HG02973 (cell line): ENCODE measurements at regions not wholly inside any gene's neighbourhood (a gene's known extent, or its start where the extent isn't known, plus 50 kb on each side); places are given as distances from the start of the nearest gene placed in this dataset.

ENCODE experiments used
- ATAC-seq: cut with Tn5 transposase; IDR thresholded peaks from one replicate; pipeline ENCODE4 v1.9.1; 2021; ENCODE audit warnings: moderate library complexity; ENCODE audit not compliant: unreplicated experiment

DNA sequence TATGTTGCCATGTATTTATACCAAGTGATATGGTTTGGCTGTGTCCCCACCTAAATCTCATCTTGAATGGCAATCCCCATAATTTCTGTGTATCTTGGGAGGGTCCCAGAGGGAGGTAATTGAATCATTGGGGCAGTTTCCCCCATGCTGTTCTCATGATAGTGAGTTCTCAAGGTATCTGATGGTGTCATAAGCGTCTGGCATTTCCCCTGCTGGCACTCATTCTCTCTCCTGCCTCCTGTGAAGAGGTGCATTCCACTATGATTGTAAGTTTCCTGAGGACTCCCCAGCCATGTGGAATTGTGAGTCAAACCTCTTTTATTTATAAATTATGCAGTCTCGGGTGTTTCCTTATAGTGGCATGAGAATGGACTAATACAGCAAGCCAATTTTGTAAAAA, 140.8 kb upstream of the ADAMTSL1 start:
- ATAC-seq: no peak

- no peak for ATAC-seq
Measured at GRCh38 chr9:18335825-18336224, 138.1 kb upstream of the ADAMTSL1 start.

DNA sequence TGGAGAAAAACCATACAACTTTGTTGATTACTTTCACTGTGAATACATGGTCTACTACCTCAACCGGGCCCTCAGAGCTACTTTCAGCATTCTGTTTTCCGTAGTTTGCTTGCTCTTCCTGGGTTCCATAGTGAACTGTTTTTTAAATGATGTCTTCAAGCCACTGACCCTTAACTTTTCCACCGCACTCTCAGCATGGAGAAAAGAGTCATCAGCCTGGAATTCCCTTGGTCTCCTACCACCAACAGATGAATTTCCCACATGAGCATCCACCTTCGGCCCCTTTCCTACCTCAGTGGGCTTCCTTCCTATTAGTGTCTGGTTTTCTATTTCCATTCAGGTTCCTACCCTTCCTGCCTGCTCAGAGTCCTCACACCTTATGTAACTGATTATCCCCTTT, 135.9 kb upstream of the ADAMTSL1 start:
- ATAC-seq: no peak

DNA sequence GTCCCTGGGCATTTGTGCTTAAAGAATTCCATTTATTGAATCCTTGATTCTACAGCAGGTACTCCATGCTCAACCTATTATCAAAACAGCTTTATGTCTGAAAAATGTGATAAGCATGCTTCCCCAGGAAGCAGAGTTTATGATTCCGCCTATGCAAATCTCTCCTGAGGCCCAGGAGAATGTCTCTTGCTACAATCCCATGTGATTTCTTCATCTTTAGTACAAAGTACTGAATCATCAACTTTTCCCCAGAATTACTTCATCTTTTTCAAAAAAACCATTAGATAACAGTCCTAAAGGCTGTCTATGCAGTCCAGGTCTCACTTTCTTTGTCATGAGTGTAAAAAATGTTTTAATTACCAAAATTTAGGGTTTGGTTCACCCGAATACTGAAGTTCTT, 130.2 kb upstream of the ADAMTSL1 start:
- ATAC-seq: no peak

DNA sequence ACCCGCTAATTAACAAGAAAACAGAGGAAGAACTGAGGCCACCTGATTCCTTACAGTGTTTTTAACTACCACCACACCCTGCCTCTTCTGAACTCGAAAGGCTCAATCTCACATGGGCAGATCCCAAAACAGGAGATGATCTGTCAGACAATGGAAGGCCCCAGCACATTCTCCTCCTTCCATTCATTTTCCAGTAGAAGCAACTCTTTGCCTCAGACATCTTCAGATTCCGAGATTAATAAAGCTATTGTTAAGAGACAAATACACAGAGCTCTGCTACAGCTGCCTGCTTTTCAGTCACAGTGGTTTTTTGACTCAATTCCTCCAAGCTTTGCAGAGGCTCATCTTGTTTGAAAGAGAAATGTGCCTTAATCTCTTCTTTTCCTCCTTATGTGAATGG, 127.2 kb upstream of the ADAMTSL1 start:
- ATAC-seq: no peak

GRCh38 chr9:18347386-18348082, 126.4 kb upstream of the ADAMTSL1 start:
- no peak for ATAC-seq

DNA sequence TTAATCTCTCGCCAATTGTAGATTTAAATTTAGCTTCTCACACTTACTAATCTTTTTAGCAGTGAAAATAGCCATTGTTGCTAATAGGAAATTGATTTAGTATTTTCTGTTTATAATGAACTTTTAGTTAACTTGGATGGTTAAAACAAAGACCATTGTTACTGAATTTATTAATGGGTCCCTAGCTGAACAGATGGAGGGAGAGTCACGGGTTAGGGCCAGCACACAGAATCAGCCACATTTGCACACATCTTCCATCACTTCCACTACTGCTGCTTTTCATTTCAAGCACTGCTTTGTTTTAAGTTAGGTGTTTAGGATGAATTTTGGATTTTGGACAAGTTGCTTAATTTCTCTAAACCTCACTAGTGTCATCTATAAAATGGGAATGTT, 125.9 kb upstream of the ADAMTSL1 start:
- no peak for ATAC-seq

- no peak for ATAC-seq
Measured at GRCh38 chr9:18349530-18349929, 124.4 kb upstream of the ADAMTSL1 start.

- ATAC-seq: no peak
Measured at GRCh38 chr9:18350036-18350435, 123.9 kb upstream of the ADAMTSL1 start.

- ATAC-seq: no peak
Measured at GRCh38 chr9:18350995-18351595, 122.9 kb upstream of the ADAMTSL1 start.

DNA sequence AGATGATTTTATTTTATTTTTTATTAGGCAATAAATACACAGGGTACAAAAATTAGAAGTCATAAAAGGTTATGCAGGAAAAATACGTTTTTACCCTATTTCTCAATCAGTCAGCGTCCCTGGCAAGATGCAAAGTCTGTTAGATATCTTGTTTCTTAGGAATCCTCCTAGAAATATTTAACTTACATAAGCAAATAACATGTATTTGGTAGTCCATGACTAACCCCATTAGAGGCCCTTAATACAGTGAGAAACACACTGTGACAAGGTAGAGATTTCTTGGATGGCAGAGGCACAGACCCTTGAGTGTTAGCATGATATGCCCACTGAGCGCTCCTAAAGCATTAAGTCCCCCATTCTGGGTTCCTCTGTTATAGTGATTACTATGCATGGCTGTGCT, 121.2 kb upstream of the ADAMTSL1 start:
- no peak for ATAC-seq

DNA sequence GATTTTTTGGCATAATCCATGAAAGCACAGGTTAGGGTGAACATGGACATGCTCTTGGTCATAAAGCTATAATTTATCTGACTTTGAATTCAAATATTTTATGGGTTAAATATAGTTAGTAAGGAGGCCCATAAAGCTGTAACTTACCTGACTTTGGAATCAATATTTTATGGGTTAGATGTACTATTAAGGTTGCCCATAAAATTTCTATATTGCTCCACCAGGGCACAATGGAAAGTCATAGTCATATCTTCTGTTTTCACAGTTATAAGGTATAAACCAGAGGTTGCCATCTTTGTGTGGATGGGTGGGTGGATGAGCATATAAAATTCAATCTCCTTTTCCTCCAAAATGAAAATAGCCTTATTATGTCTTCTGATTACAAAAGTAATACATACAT, 120.5 kb upstream of the ADAMTSL1 start:
- ATAC-seq: no peak

DNA sequence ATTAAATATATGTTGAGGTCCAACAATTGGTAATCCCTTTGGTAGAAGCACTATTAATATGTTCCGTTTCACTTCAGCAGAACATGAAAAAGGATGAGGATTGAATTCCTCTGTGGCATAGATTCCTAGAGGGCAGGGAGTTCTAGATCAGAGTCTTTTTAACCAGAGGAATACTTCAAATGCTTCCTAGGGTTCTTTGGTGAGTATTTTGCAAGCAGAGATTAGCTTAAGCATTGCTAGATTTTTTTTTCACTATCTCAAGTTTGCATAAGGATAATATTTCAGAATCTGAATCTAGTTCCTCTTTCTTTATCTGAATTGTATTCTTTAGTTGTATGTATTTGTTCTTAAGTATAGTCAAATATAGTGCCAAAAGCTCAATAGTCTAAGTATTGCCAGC, 116.6 kb upstream of the ADAMTSL1 start:
- no peak for ATAC-seq

GRCh38 chr9:18358325-18358724, 115.6 kb upstream of the ADAMTSL1 start:
- no peak for ATAC-seq

DNA sequence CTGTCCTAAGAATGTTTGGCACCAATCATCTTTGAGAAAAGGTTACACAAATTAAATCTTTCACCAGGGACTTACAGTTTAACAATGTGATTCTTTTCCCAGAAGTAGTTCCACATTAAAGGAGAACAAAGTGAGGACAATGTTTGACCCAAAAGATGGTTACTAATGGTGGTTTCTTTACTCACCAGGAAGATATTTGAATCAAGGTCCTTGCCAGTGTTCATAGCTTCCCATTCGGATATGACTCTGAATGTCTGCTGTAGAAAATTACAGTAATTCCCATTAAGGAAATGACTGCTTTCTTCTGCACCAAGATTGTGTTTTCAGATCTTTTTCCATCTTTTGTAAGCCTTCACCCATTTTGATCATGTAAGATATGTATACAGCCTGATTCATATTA, 114.6 kb upstream of the ADAMTSL1 start:
- ATAC-seq: no peak

DNA sequence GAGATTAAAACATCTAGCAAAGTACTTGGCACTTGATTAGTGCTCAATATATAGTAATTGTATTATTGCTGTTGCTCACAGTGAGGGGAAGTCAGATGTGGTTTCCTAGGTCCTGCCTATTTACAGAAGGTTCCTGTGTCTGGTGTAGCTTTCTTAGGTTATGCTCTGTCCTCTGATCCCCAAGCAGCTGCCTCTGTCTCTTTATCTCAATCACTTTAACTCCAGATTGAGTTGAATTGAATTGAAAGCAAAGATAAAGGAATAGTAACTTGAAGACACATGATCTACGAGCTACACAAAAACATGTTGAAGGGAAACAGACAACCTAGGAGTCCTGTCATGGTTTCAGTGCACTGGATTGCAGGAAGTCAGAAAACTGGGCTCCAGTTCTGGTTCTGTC, 113.9 kb upstream of the ADAMTSL1 start:
- no peak for ATAC-seq

DNA sequence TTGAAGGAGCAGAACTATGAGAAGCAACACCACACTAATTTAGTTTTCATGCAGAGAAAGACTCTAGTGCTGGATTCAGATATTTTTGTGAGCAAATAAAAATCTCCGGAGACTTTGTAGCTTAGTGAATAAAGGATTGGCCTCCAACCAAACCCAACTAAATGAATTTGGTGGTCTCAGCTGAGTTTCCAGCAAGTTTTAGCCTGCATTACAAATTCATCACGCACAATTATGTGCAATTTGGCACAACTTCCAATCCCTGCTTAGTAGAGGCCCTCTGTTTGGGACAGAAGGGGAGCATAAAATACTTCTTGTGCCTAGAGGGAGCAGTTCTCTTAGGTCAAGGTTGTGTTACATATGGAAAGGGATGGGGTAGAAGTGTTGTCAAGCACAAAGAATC, 112.3 kb upstream of the ADAMTSL1 start:
- ATAC-seq: no peak

GRCh38 chr9:18362166-18362565, 111.8 kb upstream of the ADAMTSL1 start:
- no peak for ATAC-seq

DNA sequence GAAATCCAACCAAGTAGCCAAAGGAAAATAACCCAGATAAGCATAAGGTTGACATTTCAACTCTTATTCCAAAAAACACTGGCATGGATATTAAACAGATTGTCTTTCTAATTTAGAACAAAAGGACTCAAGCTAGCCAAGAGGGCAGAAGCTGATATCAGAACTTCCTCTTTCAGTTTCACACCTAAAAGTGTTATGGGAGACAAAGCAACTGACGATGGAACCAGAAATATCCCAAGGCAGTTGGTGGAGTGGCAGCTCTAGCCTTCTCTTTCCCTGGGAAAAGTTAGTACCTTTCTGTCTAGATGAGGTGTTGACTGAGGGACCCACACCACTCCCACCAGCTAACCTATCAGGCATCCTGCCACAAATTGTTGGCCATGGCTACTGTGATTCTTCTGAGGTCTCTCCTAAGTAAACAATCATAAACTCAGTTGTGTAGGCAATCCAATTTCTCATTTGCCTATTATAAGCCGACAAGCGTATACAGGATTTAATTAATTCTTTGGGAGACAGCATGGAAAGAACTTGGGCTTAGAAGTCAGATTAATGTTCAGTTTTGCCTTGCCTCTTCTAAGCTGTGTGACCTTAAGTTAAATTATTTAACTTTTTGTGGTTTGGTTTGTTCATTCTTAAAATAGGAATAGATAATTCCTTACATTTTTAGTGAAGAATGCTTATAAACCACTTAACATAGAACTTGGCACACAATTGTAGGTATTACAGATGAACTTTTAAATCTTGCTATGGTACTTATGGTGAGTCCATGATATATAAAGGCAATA, 110.9 kb upstream of the ADAMTSL1 start:
- ATAC-seq: no peak

DNA sequence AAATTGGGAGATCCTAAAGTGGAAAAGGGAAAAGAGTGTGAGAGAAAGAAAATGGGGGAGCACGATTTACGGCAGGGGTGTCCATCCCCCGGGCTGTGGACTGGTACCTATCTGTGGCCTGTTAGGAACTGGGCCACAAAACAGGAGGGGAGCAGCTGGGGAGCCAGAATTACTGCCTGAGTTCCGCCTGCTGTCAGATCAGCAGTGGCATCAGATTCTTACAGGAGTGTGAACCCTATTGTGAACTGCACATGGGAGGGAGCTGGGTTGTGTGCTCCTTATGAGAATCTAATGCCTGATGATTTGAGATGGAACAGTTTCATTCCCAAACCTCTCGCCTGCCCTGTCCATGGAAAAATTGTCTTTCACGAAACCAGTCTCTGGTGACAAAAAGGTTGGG, 108.3 kb upstream of the ADAMTSL1 start:
- ATAC-seq: no peak

- no peak for ATAC-seq
Measured at GRCh38 chr9:18366184-18366583, 107.8 kb upstream of the ADAMTSL1 start.

- ATAC-seq: no peak
Measured at GRCh38 chr9:18368206-18368605, 105.7 kb upstream of the ADAMTSL1 start.
